H1 (cell line): ENCODE measurements at regions not wholly inside any gene's neighbourhood (a gene's known extent, or its start where the extent isn't known, plus 50 kb on each side); places are given as distances from the start of the nearest gene placed in this dataset.

ENCODE experiments used
- CTCF ChIA-PET: fragments of 300-600 bp; sonication (Branson Sonifier 250); formaldehyde crosslinking; loops from one replicate; lab custom pipeline; 2021; ENCODE audit not compliant: partially characterized antibody; lab: Charles Lee
- POLR2A ChIA-PET: fragments of 300-600 bp; sonication (Branson Sonifier 250); formaldehyde crosslinking; loops from one replicate; lab custom pipeline; 2021; ENCODE audit warnings: inconsistent platforms; ENCODE audit not compliant: partially characterized antibody; lab: Charles Lee
- DNase-seq, 2 experiments: peaks; one replicate each; pipeline versions ENCODE4 v3.0.0 to v3.0.0-alpha.2; 2010 to 2022; ENCODE audit warnings: low spot score in 2 of 2, low read depth in 1 of 2, mixed read lengths in 1 of 2
- FAIRE-seq: peaks from 2 replicates; lab custom pipeline; 2011; peaks lifted over from hg19 to GRCh38; lab: Jason Lieb, UNC
- H2AFZ ChIP-seq: 2 replicates; pipeline ENCODE4 v1.8.1; 2012; ENCODE audit warnings: low read length, inconsistent platforms
- H2AK5ac ChIP-seq: 2 replicates; pipeline ENCODE4 v1.6.1; 2013; ENCODE audit warnings: low read depth, low read length
- H2BK120ac ChIP-seq: replicated peaks from 2 replicates; pipeline ENCODE3; 2013; ENCODE audit warnings: low read depth, low read length, inconsistent platforms
- H2BK12ac ChIP-seq: 2 replicates; pipeline ENCODE4 v1.6.1; 2013; ENCODE audit warnings: low read depth, low read length
- H2BK15ac ChIP-seq: 2 replicates; pipeline ENCODE4 v1.6.1; 2013; ENCODE audit warnings: low read length
- H2BK20ac ChIP-seq: 2 replicates; pipeline ENCODE4 v1.6.1; 2013; ENCODE audit warnings: low read length
- H2BK5ac ChIP-seq: 2 replicates; pipeline ENCODE4 v1.6.1; 2013; ENCODE audit warnings: low read depth, low read length
- H3K14ac ChIP-seq: 2 replicates; pipeline ENCODE4 v1.6.1; 2013; ENCODE audit warnings: inconsistent platforms; ENCODE audit not compliant: insufficient read length
- H3K18ac ChIP-seq: 2 replicates; pipeline ENCODE4 v1.6.1; 2013; ENCODE audit warnings: low read length; ENCODE audit errors: extremely low read depth
- H3K23ac ChIP-seq: 2 replicates; pipeline ENCODE4 v1.6.1; 2013; ENCODE audit warnings: inconsistent platforms; ENCODE audit not compliant: insufficient read length
- H3K23me2 ChIP-seq: 2 replicates; pipeline ENCODE4 v1.6.1; 2013; ENCODE audit warnings: low read depth, low read length
- H3K27ac ChIP-seq: 2 replicates; pipeline ENCODE4 v1.6.1; 2011; ENCODE audit warnings: low read depth, low read length, inconsistent platforms
- H3K27me3 ChIP-seq, 4 experiments: replicated peaks in 1 of 4; 1 replicate in 1 of 4; 2 replicates in 3 of 4; pipeline versions ENCODE4 v1.6.1 to v1.8.1; 2011 to 2013; ENCODE audit warnings: low read length in 3 of 4, mild to moderate bottlenecking in 3 of 4, inconsistent platforms in 2 of 4, mixed read lengths in 2 of 4, moderate library complexity in 1 of 4; ENCODE audit not compliant: control insufficient read depth in 3 of 4, insufficient read depth in 3 of 4; ENCODE audit errors: extremely low read depth in 1 of 4
- H3K36me3 ChIP-seq, 4 experiments: 2 replicates each; pipeline versions ENCODE4 v1.6.1 to v1.8.1; 2011 to 2013; ENCODE audit warnings: mild to moderate bottlenecking in 4 of 4, low read length in 3 of 4, moderate library complexity in 2 of 4, control low read depth in 1 of 4, inconsistent platforms in 1 of 4; ENCODE audit not compliant: insufficient read depth in 4 of 4, control insufficient read depth in 2 of 4
- H3K4ac ChIP-seq: replicated peaks from 2 replicates; pipeline ENCODE3; 2013; ENCODE audit warnings: low read length, low read depth, mixed read lengths, inconsistent platforms; ENCODE audit not compliant: insufficient read length
- H3K4me1 ChIP-seq, 4 experiments: replicated peaks in 1 of 4; 1 replicate in 1 of 4; 2 replicates in 3 of 4; pipeline versions ENCODE4 v1.6.1 to v1.8.1; 2011 to 2013; ENCODE audit warnings: low read length in 3 of 4, inconsistent platforms in 2 of 4, mixed read lengths in 1 of 4; ENCODE audit not compliant: insufficient read depth in 4 of 4, control insufficient read depth in 3 of 4
- H3K4me2 ChIP-seq, 2 experiments: 2 replicates each; pipeline versions ENCODE4 v1.6.1 to v1.8.1; 2011 to 2013; ENCODE audit warnings: low read depth in 2 of 2, low read length in 2 of 2, control low read depth in 1 of 2, inconsistent platforms in 1 of 2, mild to moderate bottlenecking in 1 of 2; ENCODE audit not compliant: insufficient read depth in 1 of 2
- H3K4me3 ChIP-seq, 4 experiments: fragments of 200-600, 300-600 bp in 1 of 4; sonication (generic), shearing (Covaris generic), sonication (Bioruptor Twin) in 1 of 4; 2 replicates each; pipeline versions ENCODE4 v1.5.1 to v1.8.1; 2011 to 2016; ENCODE audit warnings: low read length in 4 of 4, low read depth in 3 of 4, control low read depth in 2 of 4, inconsistent platforms in 2 of 4, mild to moderate bottlenecking in 2 of 4, mixed read lengths in 1 of 4, moderate library complexity in 1 of 4; ENCODE audit not compliant: insufficient read depth in 2 of 4; ENCODE audit errors: extremely low read depth in 1 of 4
- H3K56ac ChIP-seq: replicated peaks from 2 replicates; pipeline ENCODE3; 2013; ENCODE audit warnings: low read depth, mild to moderate bottlenecking, mixed read lengths, low read length, inconsistent platforms; ENCODE audit not compliant: insufficient read length
- H3K79me1 ChIP-seq: 2 replicates; pipeline ENCODE4 v1.6.1; 2013; ENCODE audit warnings: low read depth, low read length, control low read depth
- H3K79me2 ChIP-seq, 2 experiments: 2 replicates each; pipeline versions ENCODE4 v1.6.1 to v1.8.1; 2012 to 2013; ENCODE audit warnings: low read length in 2 of 2, mild to moderate bottlenecking in 2 of 2, inconsistent platforms in 1 of 2; ENCODE audit not compliant: insufficient read depth in 2 of 2, control insufficient read depth in 1 of 2
- H3K9ac ChIP-seq, 4 experiments: replicated peaks in 1 of 4; 1 replicate in 1 of 4; 2 replicates in 3 of 4; pipeline versions ENCODE4 v1.6.1 to v1.8.1; 2011 to 2013; ENCODE audit warnings: low read depth in 3 of 4, low read length in 3 of 4, control low read depth in 2 of 4, mild to moderate bottlenecking in 2 of 4, moderate library complexity in 2 of 4, inconsistent platforms in 1 of 4; ENCODE audit errors: extremely low read depth in 1 of 4
- H3K9me3 ChIP-seq, 2 experiments: 2 replicates each; pipeline versions ENCODE4 v1.6.1 to v1.8.1; 2012 to 2013; ENCODE audit warnings: mild to moderate bottlenecking in 2 of 2, moderate library complexity in 2 of 2, control low read depth in 1 of 2, inconsistent platforms in 1 of 2, low read depth in 1 of 2, low read length in 1 of 2, mixed read lengths in 1 of 2; ENCODE audit not compliant: insufficient read depth in 2 of 2
- H4K20me1 ChIP-seq, 2 experiments: replicated peaks in 1 of 2; 2 replicates each; pipeline versions ENCODE3 to v1.8.1; 2011 to 2013; ENCODE audit warnings: inconsistent platforms in 2 of 2, low read length in 2 of 2, mild to moderate bottlenecking in 1 of 2; ENCODE audit not compliant: insufficient read depth in 2 of 2, control insufficient read depth in 1 of 2
- H4K5ac ChIP-seq: 2 replicates; pipeline ENCODE4 v1.6.1; 2013; ENCODE audit warnings: low read length, low read depth, mixed read lengths, inconsistent platforms; ENCODE audit not compliant: insufficient read length
- H4K8ac ChIP-seq: 2 replicates; pipeline ENCODE4 v1.8.0; 2013; ENCODE audit warnings: mild to moderate bottlenecking, moderate library complexity, low read length, inconsistent platforms; ENCODE audit not compliant: insufficient read depth; ENCODE audit errors: extremely low read depth
- H4K91ac ChIP-seq: replicated peaks from 2 replicates; pipeline ENCODE3; 2013; ENCODE audit warnings: low read length, mixed read lengths, inconsistent platforms; ENCODE audit not compliant: insufficient read length
- POU5F1 ChIP-seq: IDR thresholded peaks from 2 replicates; pipeline ENCODE4 v1.6.1; 2011; ENCODE audit warnings: low read depth, mild to moderate bottlenecking, low read length, moderate library complexity
- WGBS, 2 experiments: shearing (Covaris generic) in 1 of 2; methylation state at CpG; one replicate each; pipeline versions ENCODE4 v1.1.6 to v1.1.7; 2013 to 2015; ENCODE audit warnings: low lambda C conversion rate in 2 of 2, mixed read lengths in 2 of 2, inconsistent platforms in 1 of 2, low coverage in 1 of 2, missing lambda C conversion rate in 1 of 2; ENCODE audit not compliant: insufficient replicate concordance in 2 of 2, insufficient coverage in 1 of 2, insufficient read length in 1 of 2; ENCODE audit errors: extremely low coverage in 1 of 2, missing lambda C conversion rate in 1 of 2; 5-methylcytosine and 5-hydroxymethylcytosine counted together
- TF ChIP-seq, protein P1 (sequence below): IDR thresholded peaks from 2 replicates; pipeline ENCODE4 v1.6.1; 2011; ENCODE audit warnings: low read length, improper control_type of control experiment

GRCh38 chr12:25838007-25838406 lies 120.5 kb upstream of the RASSF8 start:
- Histone ChIP-seq H3K4me3 (no peak overlapping the region), H2BK20ac (no peak overlapping the region), H4K20me1 (no peaks in the 10 kb centered on the region), H3K4me2 (no peak overlapping the region), H3K9ac (no peak overlapping the region), H3K56ac (no peak overlapping the region), H3K9me3 (no peaks in the 10 kb centered on the region), H3K23me2 (no peaks in the 10 kb centered on the region), H3K14ac (no peak overlapping the region), H2BK15ac (no peak overlapping the region), H2AK5ac (no peak overlapping the region), H2BK12ac (no peak overlapping the region), H3K4me1 (no peaks in the 10 kb centered on the region), H2BK5ac (no peak overlapping the region), H3K79me1 (no peaks in the 10 kb centered on the region), H3K27ac (no peak overlapping the region), H3K23ac (no peak overlapping the region), H4K8ac (no peak overlapping the region), H4K5ac (no peak overlapping the region), H2BK120ac (no peak overlapping the region), H3K36me3 (no peaks in the 10 kb centered on the region), H2AFZ (no peak overlapping the region), H4K91ac (no peak overlapping the region), H3K4ac (no peak overlapping the region), H3K27me3 (no peaks in the 10 kb centered on the region), H3K79me2 (no peaks in the 10 kb centered on the region), H3K18ac (no peak overlapping the region)
- peak; percentile 80 for TF ChIP-seq POU5F1
- TF ChIP-seq, protein P1, sequence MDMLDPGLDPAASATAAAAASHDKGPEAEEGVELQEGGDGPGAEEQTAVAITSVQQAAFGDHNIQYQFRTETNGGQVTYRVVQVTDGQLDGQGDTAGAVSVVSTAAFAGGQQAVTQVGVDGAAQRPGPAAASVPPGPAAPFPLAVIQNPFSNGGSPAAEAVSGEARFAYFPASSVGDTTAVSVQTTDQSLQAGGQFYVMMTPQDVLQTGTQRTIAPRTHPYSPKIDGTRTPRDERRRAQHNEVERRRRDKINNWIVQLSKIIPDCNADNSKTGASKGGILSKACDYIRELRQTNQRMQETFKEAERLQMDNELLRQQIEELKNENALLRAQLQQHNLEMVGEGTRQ: no peak
- WGBS, 2 experiments: 69% methylated on average over 3 of the region's 3 CpGs; no CpG with 5 or more reads in 1 of the 2 experiments
- CTCF ChIA-PET: no interaction called here
- DNase-seq (no peak), FAIRE-seq (peak; percentile 42)
- POLR2A ChIA-PET: no interaction called here
